WERI-Rb-1 (cell line): ENCODE measurements at regions not wholly inside any gene's neighbourhood (a gene's known extent, or its start where the extent isn't known, plus 50 kb on each side); places are given as distances from the start of the nearest gene placed in this dataset.
"Not testable (repeated sequence)": the region's sequence is repeated elsewhere in the genome, so short reads cannot be mapped to it uniquely, and the experiment has no call there.

Experiments used
- DNase-seq: peaks from one replicate; pipeline ENCODE4 v3.0.0-alpha.2; 2020
- H3K27ac ChIP-seq: fragments of 250-450 bp; sonication (Bioruptor Pico); 2 replicates; pipeline ENCODE4 v1.5.1; 2020; ENCODE audit warnings: mild to moderate bottlenecking, moderate library complexity
- H3K27me3 ChIP-seq: fragments of 250-450 bp; sonication (Bioruptor Pico); 2 replicates; pipeline ENCODE4 v1.5.1; 2021; ENCODE audit warnings: mild to moderate bottlenecking, low read depth, moderate library complexity; ENCODE audit not compliant: insufficient read depth, severe bottlenecking
- H3K36me3 ChIP-seq: fragments of 250-450 bp; sonication (Bioruptor Pico); 2 replicates; pipeline ENCODE4 v1.5.1; 2020; ENCODE audit warnings: mild to moderate bottlenecking, moderate library complexity
- H3K4me3 ChIP-seq: 2 replicates; pipeline ENCODE4 v1.5.1; 2011; ENCODE audit warnings: low read depth, mild to moderate bottlenecking, control low read depth, low read length
- H3K9me3 ChIP-seq: fragments of 250-450 bp; sonication (Bioruptor Pico); 2 replicates; pipeline ENCODE4 v1.5.1; 2021; ENCODE audit warnings: mild to moderate bottlenecking, moderate library complexity; ENCODE audit not compliant: severe bottlenecking
- CTCF ChIP-seq: IDR thresholded peaks from 2 replicates; pipeline ENCODE4 v1.5.1; 2011; ENCODE audit warnings: low read depth, mild to moderate bottlenecking, control low read depth, inconsistent platforms, low read length

DNA sequence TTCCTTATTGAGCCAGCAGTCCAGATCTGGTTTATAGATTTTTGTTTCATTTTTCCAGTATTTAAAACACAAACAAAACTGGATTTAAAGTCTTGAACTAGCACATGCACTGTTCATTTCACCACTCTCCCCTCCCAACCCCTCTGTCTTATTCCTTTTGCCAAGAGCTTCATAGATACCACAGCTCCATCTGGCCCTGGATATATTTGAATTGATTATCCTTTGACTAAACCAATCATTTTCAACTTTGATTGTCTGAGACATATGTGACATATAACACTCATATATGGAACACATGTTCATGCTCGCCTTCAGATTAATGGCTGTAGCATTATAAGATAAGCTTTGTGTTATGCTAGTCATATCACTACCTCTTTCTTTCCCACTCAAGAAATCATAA is 376.6 kb upstream of the NAALADL2 start:
- Histone ChIP-seq H3K27ac (peak overlapping the region; percentile 69), H3K27me3 (no peaks in the 10 kb centered on the region), H3K36me3 (no peaks in the 10 kb centered on the region), H3K9me3 (no peaks in the 10 kb centered on the region), H3K4me3 (no peak overlapping the region)
- TF ChIP-seq CTCF: no peak
- DNase-seq: no peak

DNA sequence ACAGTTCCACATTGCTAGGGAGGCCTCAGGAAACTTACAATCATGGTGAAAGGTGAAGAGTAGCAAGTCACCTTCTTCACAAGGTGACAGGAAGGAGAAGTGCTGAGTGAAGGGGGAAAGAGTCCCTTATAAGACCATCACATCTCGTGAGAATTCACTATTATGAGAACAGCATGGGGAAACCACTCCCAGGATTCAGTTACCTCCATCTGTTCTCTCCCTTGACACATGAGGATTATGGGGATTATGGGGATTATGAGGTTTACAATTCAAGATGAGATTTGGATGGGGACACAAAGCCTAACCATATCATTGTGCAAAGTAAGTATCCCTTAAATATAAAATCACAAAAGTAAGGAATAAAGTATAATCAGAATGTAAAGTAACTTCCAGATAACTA is 375.9 kb upstream of the NAALADL2 start:
- peak; percentile 59 for DNase-seq
- no peak for TF ChIP-seq CTCF
- H3K27me3 ChIP-seq: no peaks in the 10 kb centered on the region

DNA sequence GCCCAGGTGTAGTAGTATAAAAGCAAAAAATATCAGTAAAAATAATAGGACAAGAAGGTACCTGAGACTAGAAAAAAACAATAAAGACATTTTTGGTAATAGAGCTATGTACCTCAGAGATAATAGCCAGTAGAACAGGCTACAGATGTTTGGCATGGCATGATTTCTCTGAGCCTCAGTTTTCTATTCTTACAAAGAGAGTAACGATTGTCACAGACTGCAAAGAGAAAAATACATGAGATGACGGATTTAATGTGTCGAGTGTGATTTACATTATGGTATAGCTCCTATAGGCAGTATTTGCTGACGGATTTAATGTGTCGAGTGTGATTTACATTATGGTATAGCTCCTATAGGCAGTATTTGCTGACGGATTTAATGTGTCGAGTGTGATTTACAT is 375.3 kb upstream of the NAALADL2 start:
- not testable (repeated sequence) for H3K9me3 ChIP-seq, H3K27me3 ChIP-seq, H3K36me3 ChIP-seq, DNase-seq
- H3K27ac ChIP-seq: peak overlapping the region; percentile 69
- H3K4me3 ChIP-seq: peak overlapping the region; percentile 28

More for the DNA sequence above, 375.9 kb upstream of the NAALADL2 start:
- peak overlapping the region; percentile 69 for H3K27ac ChIP-seq
- H3K36me3 ChIP-seq: no peaks in the 10 kb centered on the region
- no peaks in the 10 kb centered on the region for H3K9me3 ChIP-seq
- H3K4me3 ChIP-seq: peak overlapping the region; percentile 28

GRCh38 chr3:174488527-174488926 is 370.6 kb upstream of the NAALADL2 start:
- Histone ChIP-seq H3K4me3 (no peak overlapping the region), H3K36me3 (no peaks in the 10 kb centered on the region)
- no peak for TF ChIP-seq CTCF

GRCh38 chr3:174495311-174495710 is 363.8 kb upstream of the NAALADL2 start:
- TF ChIP-seq CTCF: no peak
- H3K36me3 ChIP-seq: no peaks in the 10 kb centered on the region
- no peak for DNase-seq
- no peak overlapping the region for H3K4me3 ChIP-seq
- no peaks in the 10 kb centered on the region for H3K9me3 ChIP-seq
- no peaks in the 10 kb centered on the region for H3K27me3 ChIP-seq
- H3K27ac ChIP-seq: no peak overlapping the region

More at GRCh38 chr3:174488527-174488926, 370.6 kb upstream of the NAALADL2 start:
- no peak for DNase-seq
- Histone ChIP-seq H3K27me3 (no peaks in the 10 kb centered on the region), H3K27ac (no peak overlapping the region), H3K9me3 (no peaks in the 10 kb centered on the region)

GRCh38 chr3:174495928-174496327 is 363.2 kb upstream of the NAALADL2 start:
- Histone ChIP-seq H3K4me3 (no peak overlapping the region), H3K36me3 (no peaks in the 10 kb centered on the region), H3K9me3 (no peaks in the 10 kb centered on the region), H3K27me3 (no peaks in the 10 kb centered on the region), H3K27ac (no peak overlapping the region)
- TF ChIP-seq CTCF: no peak
- DNase-seq: no peak
